ENCODE measurements at regions not wholly inside any gene's neighbourhood (a gene's known extent, or its start where the extent isn't known, plus 50 kb on each side); places are given as distances from the start of the nearest gene placed in this dataset.

DNA sequence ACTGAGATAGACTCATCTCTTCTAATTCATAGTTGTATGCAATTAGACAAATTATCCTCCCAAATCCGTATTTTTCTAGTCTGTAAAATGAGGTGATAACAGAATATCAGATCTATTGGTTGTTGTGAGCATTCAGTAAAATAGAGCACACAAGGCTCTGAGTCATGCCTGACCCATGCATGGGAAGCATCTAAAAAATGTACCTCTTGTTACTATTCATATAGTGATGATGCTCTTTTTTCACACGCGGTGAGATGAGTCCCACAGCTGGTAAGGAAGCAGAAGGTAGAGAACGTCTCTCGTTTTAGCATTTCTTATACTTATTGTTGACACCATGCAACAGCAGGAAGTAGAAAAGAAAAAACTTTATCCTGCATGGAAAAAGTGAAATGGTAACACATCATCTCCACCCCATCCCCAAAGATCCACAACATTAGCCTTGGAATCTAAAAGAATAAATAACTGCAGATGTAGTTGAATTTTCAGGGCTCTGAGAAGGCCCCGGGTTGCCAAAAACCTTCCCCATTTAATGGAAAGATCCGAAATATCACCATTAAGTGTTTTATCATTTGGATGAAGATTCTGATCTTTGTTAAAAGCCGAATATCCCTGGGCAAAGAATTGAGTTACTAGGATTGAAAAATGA lies 215.6 kb downstream of the TMEM114 start:
- DNase-seq (ENCODE audit: low read depth), result peak; percentile 52

DNA sequence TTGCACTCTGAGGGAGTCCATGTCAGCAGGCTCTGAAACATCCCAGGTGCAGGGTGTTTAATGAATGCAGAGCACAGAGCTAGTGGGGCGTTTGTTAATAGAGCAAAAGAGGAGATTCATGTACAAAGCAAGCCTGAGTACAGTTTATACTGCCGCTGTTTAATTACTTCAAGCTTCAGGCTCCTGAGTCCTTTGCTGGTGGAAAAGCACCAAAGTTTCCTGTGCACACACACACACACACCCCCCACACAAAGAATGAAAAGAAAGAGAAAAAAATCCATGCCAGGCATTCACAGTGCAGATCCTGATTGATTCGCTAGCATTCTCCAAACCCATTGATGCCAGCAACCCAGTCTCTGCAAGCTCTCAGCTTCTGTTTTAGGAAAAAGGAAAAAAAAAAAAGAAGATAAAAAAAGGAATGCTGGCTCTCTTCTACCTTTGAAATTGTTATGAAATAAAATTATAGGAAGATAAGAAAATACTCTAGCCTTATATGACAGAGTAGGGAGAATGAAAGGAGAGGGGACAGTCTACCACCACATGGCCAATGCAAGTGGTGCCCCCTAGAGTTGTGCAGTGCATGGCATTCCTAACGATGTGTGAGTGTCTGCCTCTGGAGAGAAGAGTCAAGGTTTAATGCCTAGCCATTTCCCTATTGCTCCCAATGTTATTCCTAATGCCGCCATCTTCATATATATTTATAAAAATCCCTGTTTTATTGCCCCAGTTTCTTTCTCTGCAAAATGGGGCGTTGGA lies 216.5 kb downstream of the TMEM114 start:
- no peak for DNase-seq (ENCODE audit: low read depth)

DNA sequence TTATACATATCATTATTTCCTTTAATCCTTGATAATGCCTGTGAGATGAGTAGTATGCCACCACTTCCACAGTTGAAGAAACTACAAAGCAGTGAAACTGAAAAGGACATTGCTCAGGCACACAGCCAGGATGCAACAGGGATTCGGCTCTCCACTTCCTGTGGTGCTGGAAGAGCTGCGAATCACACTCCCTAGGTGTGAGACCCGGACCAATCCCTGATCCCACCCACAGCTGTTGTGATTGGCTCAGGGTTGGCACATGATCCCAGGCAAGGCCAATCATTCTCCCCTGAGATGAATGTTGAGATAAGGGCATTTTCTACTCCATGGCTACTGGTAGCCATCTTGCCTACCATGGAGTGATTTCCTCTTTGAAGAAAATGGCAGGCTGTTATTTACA lies 218.2 kb downstream of the TMEM114 start:
- no peak for DNase-seq (ENCODE audit: low read depth)

DNA sequence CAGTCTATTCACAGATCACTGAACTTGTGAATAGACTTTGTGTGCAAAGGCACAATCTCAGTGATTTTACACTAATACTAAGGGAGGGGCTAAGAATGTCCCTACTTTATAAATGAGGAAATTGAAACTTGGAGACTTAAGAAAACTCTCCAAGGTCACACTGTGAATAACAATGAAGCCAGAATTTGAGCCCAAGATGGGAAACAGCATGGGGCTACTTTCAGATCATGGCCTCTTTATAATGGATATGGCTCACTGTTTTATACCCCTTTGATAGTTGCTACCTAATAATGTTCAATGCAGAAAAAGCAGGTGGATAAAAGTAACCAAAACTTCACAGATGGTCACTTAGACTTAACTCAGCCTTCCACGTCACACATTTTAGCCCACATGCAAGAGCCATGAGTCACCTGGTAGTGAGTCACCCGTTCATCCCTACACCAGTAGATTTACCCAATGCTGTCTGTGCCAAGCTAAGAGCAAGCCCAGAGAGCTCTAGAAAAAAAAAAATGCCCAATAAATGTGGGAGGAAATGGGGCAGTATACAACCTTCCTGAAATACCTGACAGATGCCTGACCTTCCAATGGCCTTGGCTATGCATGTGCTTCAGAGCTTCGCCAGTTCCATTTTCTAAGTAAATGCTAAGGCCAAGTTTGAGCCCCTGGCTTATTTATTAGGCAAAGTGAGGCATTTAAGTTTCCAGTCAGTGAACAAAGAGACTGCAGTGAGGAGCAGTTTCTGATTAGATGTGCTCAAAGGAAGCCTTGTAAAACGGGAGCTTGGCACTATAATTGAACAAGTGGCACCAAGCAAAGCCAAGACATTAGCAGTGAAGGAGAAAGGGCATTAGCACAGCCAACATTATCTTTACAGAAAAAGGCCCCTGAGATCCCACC lies 219.7 kb downstream of the TMEM114 start:
- peak; percentile 83 for DNase-seq (ENCODE audit: low read depth)

DNA sequence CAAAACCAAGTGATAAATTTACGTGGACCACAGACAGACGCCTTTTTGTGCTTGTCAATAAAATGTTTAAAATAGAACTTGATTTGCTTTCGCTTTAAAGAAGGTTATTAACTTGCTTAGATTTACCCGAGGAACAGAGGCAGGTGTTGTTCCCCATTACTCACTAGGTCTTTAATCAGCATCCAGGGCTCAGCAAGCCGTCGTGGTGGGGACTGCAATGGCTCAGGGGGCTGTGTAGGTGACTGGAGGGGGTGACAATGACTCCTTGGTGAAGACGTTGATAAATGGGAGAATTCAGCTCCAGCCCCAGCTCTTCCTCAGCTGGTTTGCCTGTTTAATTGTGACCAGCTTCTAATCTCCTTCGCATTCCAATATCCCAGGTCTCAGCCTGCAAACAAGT lies 231.4 kb downstream of the TMEM114 start:
- DNase-seq (ENCODE audit: low read depth), result no peak

DNA sequence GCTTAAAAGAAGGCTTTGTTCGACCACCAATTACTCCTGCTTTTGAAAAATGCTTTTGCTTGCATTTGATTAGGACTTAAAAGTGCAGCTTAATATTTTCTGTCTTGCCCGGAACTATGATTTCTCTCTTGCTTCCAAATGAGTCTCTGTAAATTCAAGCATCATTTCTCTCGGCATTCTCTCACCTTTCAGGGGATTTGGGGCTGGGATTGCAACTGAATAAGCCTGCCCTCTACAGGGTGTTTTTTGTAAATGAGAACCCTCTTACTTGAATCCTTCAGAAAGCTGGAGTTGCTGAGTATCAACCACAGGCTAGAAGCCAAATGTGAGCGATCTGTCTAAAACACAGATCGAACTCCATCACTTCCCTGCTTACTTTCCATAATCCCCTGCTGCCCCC lies 234.6 kb downstream of the TMEM114 start:
- no peak for DNase-seq (ENCODE audit: low read depth)

DNA sequence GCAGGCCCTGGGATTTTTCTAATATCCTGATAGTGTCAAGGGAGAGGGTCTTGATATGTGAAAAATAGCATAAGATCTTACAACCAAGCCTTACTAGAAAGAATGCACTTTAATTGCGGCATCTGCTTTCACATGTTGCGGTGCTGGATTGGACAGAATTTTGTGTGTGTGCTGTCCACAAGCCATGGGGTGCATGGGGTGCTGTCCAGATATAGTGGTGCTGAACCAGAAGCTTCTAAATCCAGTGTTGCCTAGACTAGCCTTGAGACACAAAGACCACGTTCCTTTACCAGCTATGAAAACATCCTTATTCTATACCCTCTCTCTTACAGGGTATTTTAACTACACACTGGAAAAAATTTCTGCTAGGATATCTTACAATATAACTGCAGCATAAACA lies 244.0 kb downstream of the TMEM114 start:
- peak; percentile 16 for DNase-seq (ENCODE audit: low read depth)

DNA sequence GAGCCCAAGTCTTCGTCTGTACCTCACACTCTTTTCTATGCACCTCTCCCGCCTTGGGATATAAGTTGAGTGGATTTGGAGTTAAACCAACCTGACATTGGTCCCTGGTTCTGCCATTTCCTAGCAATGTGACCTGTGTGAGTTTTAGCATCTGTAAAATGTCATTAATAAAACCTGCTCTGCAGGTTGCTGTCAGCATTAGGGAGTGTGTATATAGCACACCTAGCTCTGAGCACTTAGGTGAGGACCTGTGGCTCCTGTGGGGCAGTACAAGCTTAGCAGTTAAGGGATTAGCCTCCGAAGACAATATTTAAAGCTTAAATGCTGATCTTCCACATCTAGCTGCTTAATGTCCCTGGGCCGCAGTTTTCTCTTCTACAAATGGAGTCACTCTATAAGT lies 248.0 kb downstream of the TMEM114 start:
- no peak for DNase-seq (ENCODE audit: low read depth)

DNA sequence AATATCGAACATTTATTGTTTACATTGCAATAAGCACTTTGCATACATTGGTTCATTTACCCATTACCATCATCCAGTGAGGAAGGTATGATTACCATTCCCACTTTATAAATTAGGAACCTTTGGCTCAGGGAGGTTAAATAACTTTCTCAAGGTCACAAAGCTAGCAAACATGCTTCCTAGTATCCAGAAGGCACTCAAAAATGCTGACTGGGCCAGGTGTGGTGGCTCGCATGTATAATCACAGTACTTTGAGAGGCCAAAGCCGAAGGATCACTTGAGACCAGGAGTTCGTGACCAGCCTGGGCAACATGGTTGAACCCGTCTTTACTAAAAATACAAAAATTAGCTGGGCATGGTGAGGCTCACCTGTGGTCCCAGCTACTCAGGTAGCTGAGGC lies 259.6 kb downstream of the TMEM114 start:
- DNase-seq (ENCODE audit: low read depth), result no peak

DNA sequence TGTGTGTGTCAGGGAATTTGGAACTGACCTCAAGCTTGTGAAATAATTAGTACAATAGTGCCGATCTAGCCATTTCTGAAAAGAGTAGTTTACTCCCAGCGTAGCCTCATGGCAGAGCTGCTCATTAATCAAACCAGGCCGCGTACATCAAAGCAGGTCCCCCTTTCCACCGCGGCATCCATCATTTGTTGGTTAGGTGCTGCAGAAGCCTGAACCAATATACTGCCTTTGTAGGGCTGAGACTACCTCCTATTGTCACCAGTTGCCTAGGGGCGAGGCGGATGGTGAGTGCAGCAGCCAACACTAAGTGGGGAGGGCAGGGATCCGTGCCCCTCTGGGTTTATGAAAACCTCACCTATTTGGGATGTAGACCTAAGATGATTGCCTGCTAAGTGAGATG lies 264.1 kb downstream of the TMEM114 start:
- DNase-seq (ENCODE audit: low read depth), result no peak

DNA sequence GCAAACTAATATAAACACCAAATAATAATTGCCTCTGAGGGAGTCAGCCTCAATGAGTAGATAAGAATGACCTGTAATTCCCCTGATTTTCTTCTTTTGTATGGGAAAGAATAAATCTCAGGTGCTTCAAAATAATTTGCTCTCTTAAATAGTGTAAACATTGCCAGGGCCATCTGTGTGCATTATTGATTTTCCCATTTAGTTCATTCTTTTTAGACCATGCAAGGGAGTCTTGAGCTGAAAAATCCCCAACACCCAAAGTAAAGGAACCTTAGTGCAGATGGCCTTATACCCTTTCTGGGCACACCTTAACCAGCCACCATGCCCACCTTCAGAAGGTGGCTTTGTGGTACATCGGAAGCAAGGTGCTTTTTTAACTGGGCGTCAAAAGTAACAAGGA lies 267.2 kb downstream of the TMEM114 start:
- no peak for DNase-seq (ENCODE audit: low read depth)

DNA sequence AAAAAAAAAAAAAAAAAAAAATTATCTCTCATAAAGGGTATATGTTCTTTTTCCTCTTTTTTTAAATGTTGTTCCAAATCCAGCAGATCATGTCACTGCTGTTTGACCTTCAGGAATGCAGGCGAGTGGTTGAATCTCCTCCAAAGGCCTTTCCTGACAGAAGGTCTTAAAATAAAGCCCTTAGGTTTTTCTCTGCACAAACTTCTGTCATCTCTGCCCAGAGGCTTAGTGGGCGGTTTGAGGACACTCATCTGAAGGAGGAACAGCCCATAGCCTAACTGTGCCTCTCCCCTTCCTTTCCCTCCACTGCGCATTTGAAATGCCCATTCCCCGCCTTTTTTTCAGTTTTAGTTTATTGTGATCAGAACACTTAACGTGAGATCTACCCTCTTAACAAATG lies 270.2 kb downstream of the TMEM114 start:
- no peak for DNase-seq (ENCODE audit: low read depth)

DNA sequence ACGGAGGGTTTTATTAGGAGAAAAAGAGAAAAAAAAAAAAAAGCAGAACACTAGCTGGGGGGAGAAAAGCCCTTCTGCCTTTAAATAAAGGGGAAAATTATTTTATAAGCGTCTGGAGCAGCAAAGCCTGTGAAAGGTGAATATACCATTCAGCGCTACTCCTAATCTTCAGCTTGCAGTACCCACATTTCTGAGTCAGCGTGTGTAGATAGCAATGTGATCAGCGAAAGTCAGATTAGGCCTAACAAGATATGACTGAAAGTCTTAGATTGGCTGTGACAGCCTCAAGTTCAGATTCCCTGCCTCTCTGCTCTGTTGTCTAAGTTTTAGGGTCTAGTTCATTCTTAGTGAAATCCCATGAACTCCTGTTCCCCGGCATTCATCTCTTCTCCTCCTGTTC lies 279.5 kb downstream of the TMEM114 start:
- no peak for DNase-seq (ENCODE audit: low read depth)

DNA sequence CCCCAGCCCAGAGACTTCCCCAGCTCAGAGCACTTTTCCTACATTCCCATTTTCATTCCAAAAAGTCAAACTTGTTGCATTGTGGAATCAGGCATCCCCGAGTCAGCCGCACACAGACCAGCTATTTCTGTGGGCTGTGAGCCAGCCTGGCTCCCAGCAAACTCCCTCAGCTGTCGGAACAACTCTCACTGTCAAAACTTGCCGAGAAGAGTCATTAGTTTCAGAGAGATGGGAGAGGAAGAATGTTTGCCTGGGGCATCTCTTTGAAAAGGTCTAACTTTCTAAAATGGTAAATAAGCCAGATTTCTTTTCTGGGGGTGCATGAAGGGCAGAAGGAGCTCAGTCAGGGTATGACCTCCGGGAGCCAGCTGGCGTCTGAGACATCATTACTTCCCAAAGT lies 280.0 kb downstream of the TMEM114 start:
- DNase-seq (ENCODE audit: low read depth), result peak; percentile 5

DNA sequence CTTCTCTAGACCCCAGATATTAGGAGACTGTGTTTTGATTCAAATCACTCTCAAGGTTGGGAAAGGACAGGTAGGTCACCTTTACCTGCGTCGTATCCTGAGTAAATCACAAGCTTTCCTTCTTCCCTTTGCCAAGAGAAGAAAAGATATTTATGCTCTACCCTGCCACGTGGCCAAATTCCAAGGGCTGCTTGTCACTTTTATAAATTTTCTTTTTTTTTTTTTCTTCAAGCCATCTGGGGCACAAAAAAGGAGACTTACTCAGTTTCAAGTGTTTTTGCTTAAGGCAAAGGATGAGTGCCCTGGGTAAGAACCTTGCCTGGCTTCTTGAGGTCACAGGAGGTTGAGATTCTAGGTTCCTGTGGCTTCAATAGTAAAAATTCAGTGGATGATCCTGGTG lies 285.1 kb downstream of the TMEM114 start:
- no peak for DNase-seq (ENCODE audit: low read depth)

DNA sequence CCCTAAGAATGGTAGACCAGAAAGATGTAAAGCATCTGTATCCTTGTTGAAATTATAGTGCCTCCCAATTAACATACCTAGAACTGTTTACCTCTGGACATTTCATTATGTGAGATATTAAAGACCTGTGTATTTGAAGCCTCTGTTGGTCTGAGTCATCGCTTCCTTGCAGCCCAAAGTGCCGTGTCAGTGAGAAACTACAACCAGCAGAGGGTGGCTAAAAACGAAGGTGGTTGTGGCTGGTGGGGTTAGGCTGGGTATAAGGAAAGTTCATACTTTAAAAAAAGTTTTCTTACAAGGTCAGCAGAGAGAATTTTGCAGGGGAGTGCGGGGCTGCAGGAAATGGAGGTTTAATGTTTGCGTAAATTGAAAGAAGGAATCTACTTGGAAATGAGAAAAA lies 290.7 kb downstream of the TMEM114 start:
- DNase-seq (ENCODE audit: low read depth), result no peak

DNA sequence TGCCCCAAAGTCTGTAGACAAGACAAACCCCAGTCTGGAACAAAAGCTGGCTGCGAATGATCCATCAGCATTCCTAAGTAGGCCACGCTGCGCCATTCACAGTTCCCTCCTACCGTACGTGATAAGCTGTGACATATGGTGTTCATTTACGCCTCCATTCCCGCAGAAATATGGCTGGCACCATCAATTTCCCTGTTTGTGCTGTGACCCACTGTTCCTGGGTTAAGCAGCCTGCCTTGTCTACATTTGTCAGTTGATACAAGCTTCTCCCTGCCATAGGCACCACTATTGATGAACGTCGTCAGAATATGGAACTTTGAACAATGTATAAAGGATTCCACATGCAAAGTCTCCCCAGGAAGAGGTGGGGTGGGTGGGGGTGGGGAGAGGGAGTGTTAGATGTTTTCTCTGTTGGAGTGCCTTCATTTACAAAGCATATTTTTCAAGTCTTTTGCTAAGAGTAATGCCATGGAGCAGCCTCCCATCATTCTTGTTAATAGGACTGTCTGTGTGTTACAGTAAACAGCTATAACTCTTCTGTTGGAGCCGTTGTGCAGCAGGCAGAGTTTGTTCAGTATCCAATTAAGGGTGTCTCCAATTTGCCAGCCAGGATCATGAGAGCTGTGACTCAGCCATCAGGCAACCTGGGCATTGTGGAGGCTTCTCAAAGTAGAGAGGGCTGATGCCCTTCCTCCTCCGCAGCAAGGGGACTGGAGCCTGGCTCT lies 294.6 kb downstream of the TMEM114 start:
- no peak for DNase-seq (ENCODE audit: low read depth)

DNA sequence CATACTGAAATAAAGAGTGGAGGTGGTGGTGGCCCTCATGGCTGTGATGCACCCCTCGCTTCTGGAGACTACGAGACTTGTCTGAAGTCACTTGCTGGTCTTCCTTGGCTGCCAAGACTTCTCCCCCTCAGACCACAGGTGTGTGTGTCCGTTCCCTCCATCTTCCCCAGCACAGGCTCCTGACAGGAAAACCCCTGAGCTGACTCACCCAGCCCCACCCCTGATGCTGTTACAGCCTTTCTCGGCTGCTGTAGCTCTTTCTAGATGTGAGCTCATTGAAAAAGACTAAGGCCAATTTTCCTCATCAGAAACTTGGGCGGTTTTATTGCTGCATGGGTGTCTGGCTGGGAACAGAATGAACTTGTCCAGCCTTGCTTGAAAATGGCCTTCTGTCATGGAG lies 296.9 kb downstream of the TMEM114 start:
- no peak for DNase-seq (ENCODE audit: low read depth)

DNA sequence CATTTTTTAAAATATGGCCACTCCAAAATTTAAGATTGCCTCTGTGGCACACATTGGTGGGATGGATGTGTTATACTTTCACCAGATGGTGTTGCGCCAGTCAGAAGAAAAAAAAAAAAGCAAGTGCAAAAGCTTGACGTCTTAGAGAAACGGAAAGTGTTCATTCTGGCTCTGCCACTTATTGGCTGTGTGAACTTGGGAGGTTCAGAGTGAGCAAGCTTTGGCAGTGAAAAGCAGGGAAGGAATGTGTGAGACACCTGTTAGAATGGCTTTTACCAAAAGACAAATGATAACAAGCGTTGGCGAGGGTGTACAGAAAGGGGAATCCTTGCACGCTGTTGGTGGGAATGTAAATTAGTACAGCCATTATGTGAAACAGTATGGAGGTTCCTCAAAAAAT lies 298.0 kb downstream of the TMEM114 start:
- no peak for DNase-seq (ENCODE audit: low read depth)

DNA sequence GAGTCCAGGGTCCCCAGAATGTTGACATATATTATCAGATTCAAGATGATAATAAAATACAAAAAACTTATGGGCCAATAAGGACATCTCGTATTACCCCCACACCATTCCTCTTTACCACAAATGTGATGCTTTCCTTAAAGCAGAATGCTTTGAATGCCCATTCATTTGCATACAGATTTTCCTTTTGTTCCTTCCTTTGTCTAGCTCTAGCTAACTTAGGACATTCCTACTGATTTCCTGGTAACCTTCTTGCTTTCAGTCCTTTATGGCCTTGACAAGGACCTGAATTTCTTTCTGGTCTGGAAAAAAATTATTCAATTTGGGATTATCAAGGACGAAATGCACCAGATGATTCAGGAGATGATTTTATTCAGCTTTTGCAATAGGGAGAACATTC lies 304.0 kb downstream of the TMEM114 start:
- DNase-seq (ENCODE audit: low read depth), result no peak

DNA sequence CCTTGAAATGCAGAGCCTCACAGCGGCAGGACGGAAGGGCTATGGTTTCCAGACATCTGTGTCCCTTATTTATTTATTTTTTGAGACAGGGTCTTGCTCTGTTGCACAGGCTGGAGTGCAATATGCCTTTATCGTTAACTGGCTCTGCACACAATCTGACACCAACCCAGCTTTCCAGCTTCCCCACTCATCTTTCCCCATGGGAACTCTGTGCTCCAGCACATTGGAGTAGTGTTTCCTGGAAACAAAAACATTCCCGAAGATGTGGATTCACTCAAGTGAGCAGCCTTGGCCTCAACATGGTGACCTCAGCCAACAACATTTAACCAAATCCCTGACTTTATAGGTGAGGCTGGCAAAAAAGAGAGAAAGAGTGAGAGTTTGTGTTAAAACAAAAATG lies 307.1 kb downstream of the TMEM114 start:
- no peak for DNase-seq (ENCODE audit: low read depth)

DNA sequence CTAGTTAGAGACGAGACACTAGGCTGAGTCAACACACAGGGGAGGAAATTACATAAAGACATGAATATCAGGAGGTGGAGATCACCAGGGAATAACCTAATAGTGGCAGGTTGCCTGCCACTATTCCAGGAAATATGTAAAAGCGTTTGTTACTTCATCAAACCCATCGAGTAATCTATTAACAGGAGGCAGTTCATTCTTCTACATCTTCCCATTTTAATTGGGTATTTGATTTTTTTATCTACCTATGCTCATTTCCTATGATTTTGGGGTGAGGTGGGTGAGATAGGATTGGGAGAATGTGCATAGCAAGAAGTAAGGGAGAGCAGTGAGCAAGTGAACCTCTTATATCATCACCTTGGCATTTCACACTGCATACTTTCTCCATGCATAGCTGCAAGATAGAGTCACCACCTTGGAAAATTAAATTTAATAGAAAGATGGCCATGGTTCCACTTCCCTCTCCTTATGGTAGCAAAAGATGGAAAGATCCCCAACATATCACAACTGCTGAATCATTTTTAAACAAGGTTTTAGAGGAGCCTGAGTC lies 312.2 kb downstream of the TMEM114 start:
- DNase-seq (ENCODE audit: low read depth), result no peak

Measured in RPMI7951 (cell line).